ENCODE measurements at regions not wholly inside any gene's neighbourhood (a gene's known extent, or its start where the extent isn't known, plus 50 kb on each side); places are given as distances from the start of the nearest gene placed in this dataset.

- no peak for DNase-seq (ENCODE audit: low read depth, low spot score)
- CTCF ChIA-PET: no interaction called here
- dilution Hi-C loops (cut with MboI; ENCODE audit: extremely low pct_ligation_motif_present, low sequenced_read_pairs): no loop called here
These were observed 150.6 kb upstream of the IL12B start for GRCh38 chr5:159480849-159481248.

More at GRCh38 chr5:159480849-159481248, 150.6 kb upstream of the IL12B start:
- H3K27me3 ChIP-seq (ENCODE audit: control insufficient read depth in 2 of 2, insufficient read depth in 2 of 2, low read length in 2 of 2): no peaks in the 10 kb centered on the region
- intact Hi-C loops (cut with micrococcal nuclease): no loop called here
- no peaks in the 10 kb centered on the region for H3K79me2 ChIP-seq (ENCODE audit: control insufficient read depth, insufficient read depth, low read length)
- H4K20me1 ChIP-seq (replicated peaks; ENCODE audit: control insufficient read depth, extremely low read depth, insufficient read depth, low read length): no peaks in the 10 kb centered on the region
- FAIRE-seq: no peak
- no peaks in the 10 kb centered on the region for H3K9me1 ChIP-seq (replicated peaks; ENCODE audit: control insufficient read depth, extremely low read depth, insufficient read depth, low read length)
- no peak for TF ChIP-seq MYC (IDR thresholded peaks at IDR 0.05; ENCODE audit: low read depth, low read length)
- no peak for TF ChIP-seq MAX (IDR thresholded peaks at IDR 0.05; ENCODE audit: insufficient read depth, insufficient read length)
- no peak for TF ChIP-seq CTCF (IDR thresholded peaks at IDR 0.05; ENCODE audit: extremely low read depth in 1 of 2, insufficient read depth in 1 of 2, low read depth in 1 of 2, low read length in 2 of 2)
- no peak for TF ChIP-seq POLR2A (IDR thresholded peaks at IDR 0.05; ENCODE audit: low read depth, low read length)
- no peak for TF ChIP-seq GATA2 (IDR thresholded peaks at IDR 0.05; ENCODE audit: insufficient read depth, insufficient read length, low read depth, low read length)
- TF ChIP-seq EZH2 (IDR thresholded peaks at IDR 0.05; ENCODE audit: borderline replicate concordance, low read depth, low read length, severe bottlenecking): no peak
- H3K4me3 ChIP-seq (replicated peaks in 1 of 3; ENCODE audit: insufficient read depth in 1 of 3, low read depth in 1 of 3, low read length in 3 of 3): no peak overlapping the region
- H3K9me3 ChIP-seq (replicated peaks; ENCODE audit: control insufficient read depth, insufficient read depth, low read length): no peaks in the 10 kb centered on the region
- no peak overlapping the region for H2AFZ ChIP-seq (ENCODE audit: low read depth, low read length)
- BruUV-seq (replicated peaks): no TSS peak
- no peak overlapping the region for H3K27ac ChIP-seq (ENCODE audit: insufficient read depth, low read depth, low read length)
- POLR2A ChIA-PET: no interaction called here
- no peak overlapping the region for H3K4me2 ChIP-seq (ENCODE audit: insufficient read depth, low read length)
- no peak overlapping the region for H3K9ac ChIP-seq (replicated peaks; ENCODE audit: extremely low read depth, insufficient read depth, low read length)
- no peaks in the 10 kb centered on the region for H3K4me1 ChIP-seq (ENCODE audit: control insufficient read depth, extremely low read depth, insufficient read depth, low read length)
- no peaks in the 10 kb centered on the region for H3K36me3 ChIP-seq (ENCODE audit: control insufficient read depth in 2 of 2, extremely low read depth in 1 of 2, insufficient read depth in 2 of 2, low read length in 2 of 2)
